ENCODE measurements at regions not wholly inside any gene's neighbourhood (a gene's known extent, or its start where the extent isn't known, plus 50 kb on each side); places are given as distances from the start of the nearest gene placed in this dataset.
"Not testable (repeated sequence)": the region's sequence is repeated elsewhere in the genome, so short reads cannot be mapped to it uniquely, and the experiment has no call there.

DNA sequence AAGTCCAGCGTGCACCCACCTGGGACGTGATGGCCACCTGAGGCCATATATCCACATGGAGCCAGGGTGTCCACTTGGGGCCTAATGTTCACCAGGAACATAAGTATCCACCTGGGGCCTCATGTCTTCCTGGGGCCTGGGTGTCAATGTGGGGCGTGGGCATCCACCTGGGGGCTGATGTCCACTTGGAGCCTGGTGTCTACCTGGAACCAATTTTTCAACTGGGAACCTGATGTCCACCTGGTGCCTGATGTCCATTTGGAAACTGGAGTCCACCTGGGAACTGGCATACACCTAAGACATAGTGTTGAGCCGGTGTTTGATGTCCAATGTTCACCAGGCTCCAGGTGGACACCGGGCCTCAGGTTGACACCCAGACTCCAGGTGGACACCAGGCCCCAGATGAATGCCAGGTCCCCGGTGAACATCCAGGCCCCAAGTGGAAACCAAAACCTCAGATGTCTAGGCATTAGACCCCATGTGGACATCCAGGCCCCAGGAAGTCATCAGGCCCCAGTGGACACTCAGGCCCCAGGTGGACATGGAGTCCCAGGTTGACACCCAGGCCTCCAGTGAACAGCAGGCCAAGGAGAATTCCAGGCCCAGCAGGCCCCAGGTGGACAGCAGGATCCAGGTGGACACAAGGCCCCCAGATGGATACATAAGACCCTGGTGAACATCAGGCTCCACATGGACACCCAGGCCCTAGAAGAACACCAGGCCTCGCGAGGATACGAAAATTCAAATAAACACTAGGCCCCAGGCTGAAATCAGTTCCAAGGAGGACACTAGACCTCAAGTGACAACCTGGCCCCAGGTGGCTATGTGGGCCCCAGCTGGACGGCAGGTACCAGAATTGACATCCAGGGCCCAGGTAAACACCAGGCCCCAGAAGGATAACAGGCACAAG lies 56.0 kb upstream of the SEPTIN5 start:
- no peaks in the 10 kb centered on the region for H3K27me3 ChIP-seq
- H3K36me3 ChIP-seq = no peaks in the 10 kb centered on the region
- no peak overlapping the region for H3K4me3 ChIP-seq
- DNase-seq = no peak
- TF ChIP-seq POLR2AphosphoS5 (IDR thresholded peaks at IDR 0.05) = no peak
- TF ChIP-seq, protein P1, sequence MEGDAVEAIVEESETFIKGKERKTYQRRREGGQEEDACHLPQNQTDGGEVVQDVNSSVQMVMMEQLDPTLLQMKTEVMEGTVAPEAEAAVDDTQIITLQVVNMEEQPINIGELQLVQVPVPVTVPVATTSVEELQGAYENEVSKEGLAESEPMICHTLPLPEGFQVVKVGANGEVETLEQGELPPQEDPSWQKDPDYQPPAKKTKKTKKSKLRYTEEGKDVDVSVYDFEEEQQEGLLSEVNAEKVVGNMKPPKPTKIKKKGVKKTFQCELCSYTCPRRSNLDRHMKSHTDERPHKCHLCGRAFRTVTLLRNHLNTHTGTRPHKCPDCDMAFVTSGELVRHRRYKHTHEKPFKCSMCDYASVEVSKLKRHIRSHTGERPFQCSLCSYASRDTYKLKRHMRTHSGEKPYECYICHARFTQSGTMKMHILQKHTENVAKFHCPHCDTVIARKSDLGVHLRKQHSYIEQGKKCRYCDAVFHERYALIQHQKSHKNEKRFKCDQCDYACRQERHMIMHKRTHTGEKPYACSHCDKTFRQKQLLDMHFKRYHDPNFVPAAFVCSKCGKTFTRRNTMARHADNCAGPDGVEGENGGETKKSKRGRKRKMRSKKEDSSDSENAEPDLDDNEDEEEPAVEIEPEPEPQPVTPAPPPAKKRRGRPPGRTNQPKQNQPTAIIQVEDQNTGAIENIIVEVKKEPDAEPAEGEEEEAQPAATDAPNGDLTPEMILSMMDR (IDR thresholded peaks at IDR 0.05) = no peak
- no peak for TF ChIP-seq POLR2A (IDR thresholded peaks at IDR 0.05)
- TF ChIP-seq EP300 (IDR thresholded peaks at IDR 0.05) = no peak
- no peak overlapping the region for H3K27ac ChIP-seq
- peaks cover 0 to 2% (median under 1%) of the 10 kb centered on the region in 4 donors for H3K4me1 ChIP-seq
- intact Hi-C loops (cut with DNase I; ENCODE audit: low total_unique reads) = no loop called here
- 95 to 99% (median 96%) methylated on average over 7 to 10 of the region's 10 CpGs for WGBS, 5 donors
- H3K9me3 ChIP-seq = no peaks in the 10 kb centered on the region

DNA sequence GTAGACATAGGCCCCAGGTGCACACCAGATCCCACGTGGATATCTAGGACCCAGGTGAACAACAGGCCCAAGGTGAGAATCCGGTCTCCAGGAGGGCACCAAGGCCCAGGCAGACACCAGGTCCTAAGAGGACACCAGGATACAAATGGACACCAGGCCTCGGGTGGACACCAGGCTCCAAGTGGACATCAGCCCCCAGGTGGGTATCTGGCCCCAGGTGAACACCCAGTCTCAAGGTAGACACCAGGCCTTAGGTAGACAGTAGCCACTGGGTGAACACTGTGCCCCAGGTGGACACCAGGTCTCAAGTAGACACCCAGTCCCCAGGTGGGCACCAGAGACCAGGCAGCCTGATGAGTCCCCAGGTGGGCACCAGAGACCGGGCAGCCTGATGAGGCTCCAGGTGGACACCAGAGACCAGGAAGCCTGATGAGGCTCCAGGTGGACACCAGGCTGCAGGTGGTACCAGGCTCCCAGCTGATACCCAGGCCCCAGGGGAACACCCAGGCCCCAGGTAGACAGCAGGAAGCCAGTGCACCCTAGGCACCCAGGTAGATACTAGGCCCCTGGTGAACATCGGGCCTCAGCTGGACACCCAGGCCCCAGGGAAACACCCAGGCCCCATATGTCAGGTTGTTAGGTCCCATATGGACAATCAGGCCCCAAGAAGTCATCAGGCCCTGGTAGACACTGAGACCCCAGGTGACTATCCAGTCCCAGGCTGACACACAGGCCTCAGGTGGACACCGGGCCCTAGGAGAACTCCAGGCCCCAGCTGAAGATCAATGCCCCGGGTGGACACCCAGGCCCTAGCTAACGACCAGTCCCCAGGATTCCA lies 55.1 kb upstream of the SEPTIN5 start:
- intact Hi-C loops (cut with DNase I; ENCODE audit: low total_unique reads) = no loop called here
- DNase-seq = no peak
- H3K4me1 ChIP-seq = peaks cover 0 to 11% (median 5%) of the 10 kb centered on the region in 4 donors
- H3K4me3 ChIP-seq = no peak overlapping the region
- WGBS, 5 donors = 78 to 97% (median 94%) methylated on average over 4 to 8 of the region's 8 CpGs
- no peaks in the 10 kb centered on the region for H3K9me3 ChIP-seq
- H3K27ac ChIP-seq = no peak overlapping the region
- no peak for TF ChIP-seq POLR2AphosphoS5 (IDR thresholded peaks at IDR 0.05)
- TF ChIP-seq, protein P1 (IDR thresholded peaks at IDR 0.05) = no peak
- H3K36me3 ChIP-seq = no peaks in the 10 kb centered on the region
- H3K27me3 ChIP-seq = no peaks in the 10 kb centered on the region

DNA sequence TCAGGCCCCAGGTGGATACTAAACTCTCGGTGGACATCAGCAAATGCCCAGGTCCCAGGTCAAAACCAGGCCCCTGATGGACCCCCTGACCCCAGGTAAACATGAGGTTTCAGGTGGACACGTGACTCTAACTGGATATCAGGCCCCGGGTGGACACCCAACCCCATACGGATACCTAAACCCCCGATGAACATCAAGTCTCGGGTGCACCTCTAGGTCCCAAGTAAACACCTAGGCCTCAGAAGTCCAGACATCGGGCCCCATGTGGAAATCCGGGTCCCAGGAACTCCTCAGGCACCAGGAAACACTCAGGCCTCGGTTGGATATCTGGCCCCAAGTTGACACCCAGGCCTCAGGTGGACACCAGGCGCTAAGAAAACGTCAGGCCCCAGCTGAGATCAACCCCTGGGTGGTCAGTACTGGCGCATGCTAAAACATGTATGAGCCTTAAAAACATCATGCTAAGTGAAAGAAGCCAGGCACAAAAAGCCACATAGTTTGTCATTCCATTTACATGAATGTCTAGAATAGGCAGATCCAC lies 54.4 kb upstream of the SEPTIN5 start:
- no peak for DNase-seq
- no peaks in the 10 kb centered on the region for H3K27me3 ChIP-seq
- no peak for TF ChIP-seq POLR2AphosphoS5 (IDR thresholded peaks at IDR 0.05)
- TF ChIP-seq EP300 (IDR thresholded peaks at IDR 0.05) = no peak
- TF ChIP-seq, protein P1 (IDR thresholded peaks at IDR 0.05) = no peak
- no peak for TF ChIP-seq POLR2A (IDR thresholded peaks at IDR 0.05)
- peaks cover 0 to 13% (median 5%) of the 10 kb centered on the region in 4 donors for H3K4me1 ChIP-seq
- H3K9me3 ChIP-seq = no peaks in the 10 kb centered on the region
- H3K36me3 ChIP-seq = no peaks in the 10 kb centered on the region
- no peak overlapping the region for H3K27ac ChIP-seq
- H3K4me3 ChIP-seq = no peak overlapping the region
- 89 to 93% (median 92%) methylated on average over 8 to 12 of the region's 12 CpGs for WGBS, 5 donors
- intact Hi-C loops (cut with DNase I; ENCODE audit: low total_unique reads) = no loop called here

DNA sequence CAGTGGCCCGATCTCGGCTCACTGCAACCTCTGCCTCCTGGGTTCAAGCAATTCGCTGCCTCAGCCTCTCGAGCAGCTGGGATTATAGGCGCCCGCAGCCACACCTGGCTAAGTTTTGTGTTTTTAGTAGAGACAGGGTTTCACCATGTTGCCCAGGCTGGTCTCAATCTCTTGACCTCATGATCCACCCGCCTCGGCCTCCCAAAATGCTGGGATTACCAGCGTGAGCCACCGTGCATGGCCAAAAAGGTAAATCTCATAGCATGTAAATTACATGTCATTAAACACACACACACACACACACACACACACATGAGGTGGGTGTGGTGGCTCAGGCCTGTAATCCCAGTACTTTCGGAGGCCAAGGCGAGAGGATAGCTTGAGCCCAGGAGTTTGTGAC lies 53.7 kb upstream of the SEPTIN5 start:
- H3K36me3 ChIP-seq; H3K27me3 ChIP-seq; DNase-seq; intact Hi-C loops (cut with DNase I; ENCODE audit: low total_unique reads); H3K4me3 ChIP-seq; H3K27ac ChIP-seq; H3K9me3 ChIP-seq: not testable (repeated sequence)
- H3K4me1 ChIP-seq = peaks cover 0 to 13% (median 5%) of the 10 kb centered on the region in 4 donors
- WGBS, 5 donors = 91 to 98% (median 96%) methylated on average over 12 of the region's 12 CpGs
